OCI-LY3 (cell line): ENCODE measurements at regions not wholly inside any gene's neighbourhood (a gene's known extent, or its start where the extent isn't known, plus 50 kb on each side); places are given as distances from the start of the nearest gene placed in this dataset.

ENCODE experiments used
- EZH2phosphoT487 ChIP-seq: fragments of 200-600 bp; shearing (Covaris generic); IDR thresholded peaks from 2 replicates; pipeline ENCODE4 v1.6.1; 2018; ENCODE audit warnings: antibody characterized with exemption, mixed run types, low read depth
- TF ChIP-seq, protein P1 (sequence below): fragments of 200-600, 300-600 bp; sonication (generic); IDR thresholded peaks from 2 replicates; pipeline ENCODE4 v1.5.1; 2014; ENCODE audit warnings: antibody characterized with exemption, low read length, low read depth

DNA sequence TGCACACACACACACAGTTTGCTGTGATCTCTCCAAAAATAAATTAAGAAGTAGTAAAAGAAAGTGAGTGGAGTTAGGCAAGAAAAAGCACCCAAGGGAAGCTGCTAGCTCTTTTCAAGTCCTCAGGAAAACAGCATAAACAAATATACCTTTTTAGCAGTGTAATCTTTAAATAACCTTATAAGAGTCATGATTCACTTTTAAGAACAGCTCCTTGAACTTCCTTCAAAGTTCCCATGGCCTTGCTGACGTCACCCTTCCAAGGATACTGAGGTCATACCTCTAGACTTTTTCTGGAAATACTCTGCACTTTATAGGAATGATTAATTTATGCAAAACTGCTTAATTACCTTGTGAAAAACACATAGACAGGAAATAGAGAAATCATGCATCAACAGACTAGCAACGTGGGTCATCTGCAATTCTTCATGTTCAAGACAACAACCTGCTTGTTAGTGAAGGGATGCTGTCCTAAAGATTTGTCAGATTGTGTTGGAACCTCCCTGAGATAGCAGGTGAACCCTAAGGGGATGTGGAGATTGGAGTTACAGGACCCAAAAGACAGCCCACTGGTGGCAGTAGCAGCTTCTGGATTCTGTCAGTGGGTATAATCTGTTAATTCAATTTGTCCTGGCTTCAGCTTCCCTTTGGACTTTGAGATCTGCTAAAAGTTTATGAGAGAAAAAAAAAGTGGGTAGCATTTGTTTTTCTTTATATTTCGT is 229.0 kb downstream of the ELAVL2 start:
- TF ChIP-seq, protein P1, sequence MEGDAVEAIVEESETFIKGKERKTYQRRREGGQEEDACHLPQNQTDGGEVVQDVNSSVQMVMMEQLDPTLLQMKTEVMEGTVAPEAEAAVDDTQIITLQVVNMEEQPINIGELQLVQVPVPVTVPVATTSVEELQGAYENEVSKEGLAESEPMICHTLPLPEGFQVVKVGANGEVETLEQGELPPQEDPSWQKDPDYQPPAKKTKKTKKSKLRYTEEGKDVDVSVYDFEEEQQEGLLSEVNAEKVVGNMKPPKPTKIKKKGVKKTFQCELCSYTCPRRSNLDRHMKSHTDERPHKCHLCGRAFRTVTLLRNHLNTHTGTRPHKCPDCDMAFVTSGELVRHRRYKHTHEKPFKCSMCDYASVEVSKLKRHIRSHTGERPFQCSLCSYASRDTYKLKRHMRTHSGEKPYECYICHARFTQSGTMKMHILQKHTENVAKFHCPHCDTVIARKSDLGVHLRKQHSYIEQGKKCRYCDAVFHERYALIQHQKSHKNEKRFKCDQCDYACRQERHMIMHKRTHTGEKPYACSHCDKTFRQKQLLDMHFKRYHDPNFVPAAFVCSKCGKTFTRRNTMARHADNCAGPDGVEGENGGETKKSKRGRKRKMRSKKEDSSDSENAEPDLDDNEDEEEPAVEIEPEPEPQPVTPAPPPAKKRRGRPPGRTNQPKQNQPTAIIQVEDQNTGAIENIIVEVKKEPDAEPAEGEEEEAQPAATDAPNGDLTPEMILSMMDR = no peak
- no peak for TF ChIP-seq EZH2phosphoT487
